GM12891 (cell line): ENCODE measurements at regions not wholly inside any gene's neighbourhood (a gene's known extent, or its start where the extent isn't known, plus 50 kb on each side); places are given as distances from the start of the nearest gene placed in this dataset.

ENCODE experiments used
- POLR2AphosphoS5 ChIP-seq: IDR thresholded peaks from 2 replicates; pipeline ENCODE4 v1.6.1; 2011; ENCODE audit warnings: low read depth, low read length, control low read depth
- TAF1 ChIP-seq: IDR thresholded peaks from 2 replicates; pipeline ENCODE4 v1.6.1; 2011; ENCODE audit warnings: low read depth, low read length, control low read depth

GRCh38 chrX:65595460-65595876 lies 60.9 kb upstream of the LAS1L start:
- TF ChIP-seq TAF1 = no peak
- no peak for TF ChIP-seq POLR2AphosphoS5
